ENCODE measurements at regions not wholly inside any gene's neighbourhood (a gene's known extent, or its start where the extent isn't known, plus 50 kb on each side); places are given as distances from the start of the nearest gene placed in this dataset.

DNA sequence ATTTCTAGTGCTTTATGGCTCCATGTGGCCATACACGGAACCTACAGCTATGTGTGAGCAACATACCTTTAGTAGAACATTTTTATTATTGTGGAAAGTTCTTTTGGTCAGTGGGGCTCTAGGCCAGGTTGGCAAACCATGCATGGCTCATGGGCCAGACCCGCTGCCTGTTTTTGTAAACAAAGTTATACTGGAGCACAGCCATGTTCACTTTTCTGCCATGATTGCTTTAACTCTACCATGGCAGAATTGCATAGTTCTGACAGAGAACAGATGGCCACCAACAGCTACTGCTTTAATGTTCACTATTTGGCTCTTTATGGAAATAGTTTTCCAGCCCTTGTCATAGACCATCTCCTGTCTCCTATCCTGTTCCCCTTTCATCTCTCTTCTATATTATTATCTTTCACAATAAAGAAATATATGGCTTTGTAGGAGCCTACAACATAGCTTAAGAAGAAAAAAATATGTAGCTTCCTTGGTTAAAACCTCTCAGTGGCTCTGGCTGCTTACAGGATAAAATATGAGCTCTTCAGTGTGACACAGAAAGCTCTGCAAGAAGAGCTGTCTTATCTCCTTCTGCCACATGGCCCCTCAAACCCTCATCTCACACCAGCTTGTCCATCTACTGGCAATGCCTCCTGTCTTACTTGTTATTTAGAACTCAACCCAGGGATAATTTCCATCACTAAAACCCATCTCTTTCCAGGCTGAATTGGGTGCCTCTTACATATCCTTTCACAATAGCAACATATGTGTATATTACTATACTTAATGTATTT lies 54.6 kb upstream of the RWDD3 start:
- H3K9me3 ChIP-seq (ENCODE audit: severe bottlenecking): no peaks in the 10 kb centered on the region
- peak; percentile 63 for DNase-seq
- H3K27me3 ChIP-seq (ENCODE audit: insufficient read depth, low read depth, severe bottlenecking): no peaks in the 10 kb centered on the region
- no peaks in the 10 kb centered on the region for H3K36me3 ChIP-seq
- TF ChIP-seq, protein P1, sequence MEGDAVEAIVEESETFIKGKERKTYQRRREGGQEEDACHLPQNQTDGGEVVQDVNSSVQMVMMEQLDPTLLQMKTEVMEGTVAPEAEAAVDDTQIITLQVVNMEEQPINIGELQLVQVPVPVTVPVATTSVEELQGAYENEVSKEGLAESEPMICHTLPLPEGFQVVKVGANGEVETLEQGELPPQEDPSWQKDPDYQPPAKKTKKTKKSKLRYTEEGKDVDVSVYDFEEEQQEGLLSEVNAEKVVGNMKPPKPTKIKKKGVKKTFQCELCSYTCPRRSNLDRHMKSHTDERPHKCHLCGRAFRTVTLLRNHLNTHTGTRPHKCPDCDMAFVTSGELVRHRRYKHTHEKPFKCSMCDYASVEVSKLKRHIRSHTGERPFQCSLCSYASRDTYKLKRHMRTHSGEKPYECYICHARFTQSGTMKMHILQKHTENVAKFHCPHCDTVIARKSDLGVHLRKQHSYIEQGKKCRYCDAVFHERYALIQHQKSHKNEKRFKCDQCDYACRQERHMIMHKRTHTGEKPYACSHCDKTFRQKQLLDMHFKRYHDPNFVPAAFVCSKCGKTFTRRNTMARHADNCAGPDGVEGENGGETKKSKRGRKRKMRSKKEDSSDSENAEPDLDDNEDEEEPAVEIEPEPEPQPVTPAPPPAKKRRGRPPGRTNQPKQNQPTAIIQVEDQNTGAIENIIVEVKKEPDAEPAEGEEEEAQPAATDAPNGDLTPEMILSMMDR (IDR thresholded peaks at IDR 0.05; ENCODE audit: low read depth, low read length): no peak
- H3K4me3 ChIP-seq (ENCODE audit: low read depth, low read length): no peak overlapping the region
- peak overlapping the region; percentile 64 for H3K27ac ChIP-seq

DNA sequence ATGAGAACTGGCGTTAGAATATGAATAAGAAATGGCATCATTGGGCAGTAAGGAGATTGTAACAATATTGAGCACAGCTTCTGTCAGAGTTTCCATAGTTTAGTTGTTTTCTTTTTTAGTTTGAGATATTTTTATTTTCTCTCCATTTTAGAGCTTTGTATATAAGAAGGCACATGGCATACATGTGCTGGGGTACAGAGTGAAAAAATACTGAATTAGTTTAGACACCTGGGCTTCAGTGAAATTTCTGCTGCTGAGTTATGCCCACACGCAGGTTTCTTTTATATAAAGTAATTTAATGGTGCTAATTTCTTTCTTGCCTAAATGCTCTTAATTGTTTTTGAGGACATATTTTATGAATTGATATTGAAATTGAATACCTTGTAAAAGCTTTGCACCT lies 53.6 kb upstream of the RWDD3 start:
- H3K9me3 ChIP-seq (ENCODE audit: severe bottlenecking): no peaks in the 10 kb centered on the region
- DNase-seq: no peak
- H3K27ac ChIP-seq: no peak overlapping the region; the same call in 1 of the 2 replicates
- TF ChIP-seq, protein P1 (IDR thresholded peaks at IDR 0.05; ENCODE audit: low read depth, low read length): no peak
- no peaks in the 10 kb centered on the region for H3K27me3 ChIP-seq (ENCODE audit: insufficient read depth, low read depth, severe bottlenecking)
- H3K4me3 ChIP-seq (ENCODE audit: low read depth, low read length): no peak overlapping the region
- H3K36me3 ChIP-seq: no peaks in the 10 kb centered on the region

DNA sequence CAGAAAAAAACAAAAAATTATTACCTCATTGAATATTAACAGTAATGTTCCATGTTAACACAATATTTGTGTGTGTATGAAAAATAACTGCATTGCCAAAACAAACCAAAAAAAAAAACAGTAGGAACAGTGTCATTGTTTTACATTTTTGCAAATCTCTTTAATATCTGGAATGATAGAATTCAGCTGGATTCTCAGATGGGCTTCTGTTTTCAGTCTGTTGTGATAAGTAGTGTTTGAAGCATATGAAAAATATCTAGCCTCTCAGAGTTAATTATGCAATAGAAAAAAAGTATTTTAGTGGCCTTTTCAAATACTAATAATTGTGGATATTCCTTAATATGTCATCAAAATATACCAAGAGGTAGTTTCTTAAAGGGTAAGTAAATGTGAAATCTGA lies 52.9 kb upstream of the RWDD3 start:
- TF ChIP-seq, protein P1 (IDR thresholded peaks at IDR 0.05; ENCODE audit: low read depth, low read length): no peak

DNA sequence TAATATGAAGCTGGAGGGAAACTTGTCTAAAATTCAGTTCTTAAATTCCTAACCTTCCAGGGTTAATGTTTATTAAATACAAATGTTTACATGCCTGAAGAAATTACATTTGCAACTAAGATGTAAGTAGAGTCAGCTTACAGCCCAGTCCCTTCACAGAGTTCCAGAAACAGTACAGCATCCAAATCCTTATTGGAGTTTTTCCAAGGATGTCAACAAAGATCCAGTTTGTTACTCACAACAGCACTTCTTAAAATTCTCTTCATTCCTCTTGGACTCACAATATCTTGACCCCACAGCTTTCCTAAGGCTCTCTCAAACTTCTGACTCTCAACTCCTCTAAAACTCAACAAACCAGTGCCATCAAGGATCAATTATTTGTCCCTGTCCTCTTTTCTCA lies 50.1 kb upstream of the RWDD3 start:
- H3K27ac ChIP-seq: no peak overlapping the region
- no peaks in the 10 kb centered on the region for H3K36me3 ChIP-seq
- TF ChIP-seq, protein P1 (IDR thresholded peaks at IDR 0.05; ENCODE audit: low read depth, low read length): no peak

More for the DNA sequence above, 52.9 kb upstream of the RWDD3 start:
- Histone ChIP-seq H3K36me3 (no peaks in the 10 kb centered on the region), H3K9me3 (ENCODE audit: severe bottlenecking) (no peaks in the 10 kb centered on the region), H3K27me3 (ENCODE audit: insufficient read depth, low read depth, severe bottlenecking) (no peaks in the 10 kb centered on the region), H3K4me3 (ENCODE audit: low read depth, low read length) (no peak overlapping the region), H3K27ac (no peak overlapping the region)
- DNase-seq: no peak

More for the DNA sequence above, 50.1 kb upstream of the RWDD3 start:
- no peak for DNase-seq
- Histone ChIP-seq H3K4me3 (ENCODE audit: low read depth, low read length) (no peak overlapping the region), H3K9me3 (ENCODE audit: severe bottlenecking) (no peaks in the 10 kb centered on the region), H3K27me3 (ENCODE audit: insufficient read depth, low read depth, severe bottlenecking) (no peaks in the 10 kb centered on the region)

Data from WERI-Rb-1 (cell line).